H1 (cell line): ENCODE measurements at regions not wholly inside any gene's neighbourhood (a gene's known extent, or its start where the extent isn't known, plus 50 kb on each side); places are given as distances from the start of the nearest gene placed in this dataset.

ENCODE experiments used
- CTCF ChIA-PET: fragments of 300-600 bp; sonication (Branson Sonifier 250); formaldehyde crosslinking; loops from one replicate; lab custom pipeline; 2021; ENCODE audit not compliant: partially characterized antibody; lab: Charles Lee
- POLR2A ChIA-PET: fragments of 300-600 bp; sonication (Branson Sonifier 250); formaldehyde crosslinking; loops from one replicate; lab custom pipeline; 2021; ENCODE audit warnings: inconsistent platforms; ENCODE audit not compliant: partially characterized antibody; lab: Charles Lee
- DNase-seq, 2 experiments: peaks; one replicate each; pipeline versions ENCODE4 v3.0.0 to v3.0.0-alpha.2; 2010 to 2022; ENCODE audit warnings: low spot score in 2 of 2, low read depth in 1 of 2, mixed read lengths in 1 of 2
- FAIRE-seq: peaks from 2 replicates; lab custom pipeline; 2011; peaks lifted over from hg19 to GRCh38; lab: Jason Lieb, UNC
- H2AFZ ChIP-seq: 2 replicates; pipeline ENCODE4 v1.8.1; 2012; ENCODE audit warnings: low read length, inconsistent platforms
- H2AK5ac ChIP-seq: 2 replicates; pipeline ENCODE4 v1.6.1; 2013; ENCODE audit warnings: low read depth, low read length
- H2BK120ac ChIP-seq: replicated peaks from 2 replicates; pipeline ENCODE3; 2013; ENCODE audit warnings: low read depth, low read length, inconsistent platforms
- H2BK12ac ChIP-seq: 2 replicates; pipeline ENCODE4 v1.6.1; 2013; ENCODE audit warnings: low read depth, low read length
- H2BK15ac ChIP-seq: 2 replicates; pipeline ENCODE4 v1.6.1; 2013; ENCODE audit warnings: low read length
- H2BK20ac ChIP-seq: 2 replicates; pipeline ENCODE4 v1.6.1; 2013; ENCODE audit warnings: low read length
- H2BK5ac ChIP-seq: 2 replicates; pipeline ENCODE4 v1.6.1; 2013; ENCODE audit warnings: low read depth, low read length
- H3K14ac ChIP-seq: 2 replicates; pipeline ENCODE4 v1.6.1; 2013; ENCODE audit warnings: inconsistent platforms; ENCODE audit not compliant: insufficient read length
- H3K18ac ChIP-seq: 2 replicates; pipeline ENCODE4 v1.6.1; 2013; ENCODE audit warnings: low read length; ENCODE audit errors: extremely low read depth
- H3K23ac ChIP-seq: 2 replicates; pipeline ENCODE4 v1.6.1; 2013; ENCODE audit warnings: inconsistent platforms; ENCODE audit not compliant: insufficient read length
- H3K23me2 ChIP-seq: 2 replicates; pipeline ENCODE4 v1.6.1; 2013; ENCODE audit warnings: low read depth, low read length
- H3K27ac ChIP-seq: 2 replicates; pipeline ENCODE4 v1.6.1; 2011; ENCODE audit warnings: low read depth, low read length, inconsistent platforms
- H3K27me3 ChIP-seq, 4 experiments: replicated peaks in 1 of 4; 1 replicate in 1 of 4; 2 replicates in 3 of 4; pipeline versions ENCODE4 v1.6.1 to v1.8.1; 2011 to 2013; ENCODE audit warnings: low read length in 3 of 4, mild to moderate bottlenecking in 3 of 4, inconsistent platforms in 2 of 4, mixed read lengths in 2 of 4, moderate library complexity in 1 of 4; ENCODE audit not compliant: control insufficient read depth in 3 of 4, insufficient read depth in 3 of 4; ENCODE audit errors: extremely low read depth in 1 of 4
- H3K36me3 ChIP-seq, 4 experiments: 2 replicates each; pipeline versions ENCODE4 v1.6.1 to v1.8.1; 2011 to 2013; ENCODE audit warnings: mild to moderate bottlenecking in 4 of 4, low read length in 3 of 4, moderate library complexity in 2 of 4, control low read depth in 1 of 4, inconsistent platforms in 1 of 4; ENCODE audit not compliant: insufficient read depth in 4 of 4, control insufficient read depth in 2 of 4
- H3K4ac ChIP-seq: replicated peaks from 2 replicates; pipeline ENCODE3; 2013; ENCODE audit warnings: low read length, low read depth, mixed read lengths, inconsistent platforms; ENCODE audit not compliant: insufficient read length
- H3K4me1 ChIP-seq, 4 experiments: replicated peaks in 1 of 4; 1 replicate in 1 of 4; 2 replicates in 3 of 4; pipeline versions ENCODE4 v1.6.1 to v1.8.1; 2011 to 2013; ENCODE audit warnings: low read length in 3 of 4, inconsistent platforms in 2 of 4, mixed read lengths in 1 of 4; ENCODE audit not compliant: insufficient read depth in 4 of 4, control insufficient read depth in 3 of 4
- H3K4me2 ChIP-seq, 2 experiments: 2 replicates each; pipeline versions ENCODE4 v1.6.1 to v1.8.1; 2011 to 2013; ENCODE audit warnings: low read depth in 2 of 2, low read length in 2 of 2, control low read depth in 1 of 2, inconsistent platforms in 1 of 2, mild to moderate bottlenecking in 1 of 2; ENCODE audit not compliant: insufficient read depth in 1 of 2
- H3K4me3 ChIP-seq, 4 experiments: fragments of 200-600, 300-600 bp in 1 of 4; sonication (generic), shearing (Covaris generic), sonication (Bioruptor Twin) in 1 of 4; 2 replicates each; pipeline versions ENCODE4 v1.5.1 to v1.8.1; 2011 to 2016; ENCODE audit warnings: low read length in 4 of 4, low read depth in 3 of 4, control low read depth in 2 of 4, inconsistent platforms in 2 of 4, mild to moderate bottlenecking in 2 of 4, mixed read lengths in 1 of 4, moderate library complexity in 1 of 4; ENCODE audit not compliant: insufficient read depth in 2 of 4; ENCODE audit errors: extremely low read depth in 1 of 4
- H3K56ac ChIP-seq: replicated peaks from 2 replicates; pipeline ENCODE3; 2013; ENCODE audit warnings: low read depth, mild to moderate bottlenecking, mixed read lengths, low read length, inconsistent platforms; ENCODE audit not compliant: insufficient read length
- H3K79me1 ChIP-seq: 2 replicates; pipeline ENCODE4 v1.6.1; 2013; ENCODE audit warnings: low read depth, low read length, control low read depth
- H3K79me2 ChIP-seq, 2 experiments: 2 replicates each; pipeline versions ENCODE4 v1.6.1 to v1.8.1; 2012 to 2013; ENCODE audit warnings: low read length in 2 of 2, mild to moderate bottlenecking in 2 of 2, inconsistent platforms in 1 of 2; ENCODE audit not compliant: insufficient read depth in 2 of 2, control insufficient read depth in 1 of 2
- H3K9ac ChIP-seq, 4 experiments: replicated peaks in 1 of 4; 1 replicate in 1 of 4; 2 replicates in 3 of 4; pipeline versions ENCODE4 v1.6.1 to v1.8.1; 2011 to 2013; ENCODE audit warnings: low read depth in 3 of 4, low read length in 3 of 4, control low read depth in 2 of 4, mild to moderate bottlenecking in 2 of 4, moderate library complexity in 2 of 4, inconsistent platforms in 1 of 4; ENCODE audit errors: extremely low read depth in 1 of 4
- H3K9me3 ChIP-seq, 2 experiments: 2 replicates each; pipeline versions ENCODE4 v1.6.1 to v1.8.1; 2012 to 2013; ENCODE audit warnings: mild to moderate bottlenecking in 2 of 2, moderate library complexity in 2 of 2, control low read depth in 1 of 2, inconsistent platforms in 1 of 2, low read depth in 1 of 2, low read length in 1 of 2, mixed read lengths in 1 of 2; ENCODE audit not compliant: insufficient read depth in 2 of 2
- H4K20me1 ChIP-seq, 2 experiments: replicated peaks in 1 of 2; 2 replicates each; pipeline versions ENCODE3 to v1.8.1; 2011 to 2013; ENCODE audit warnings: inconsistent platforms in 2 of 2, low read length in 2 of 2, mild to moderate bottlenecking in 1 of 2; ENCODE audit not compliant: insufficient read depth in 2 of 2, control insufficient read depth in 1 of 2
- H4K5ac ChIP-seq: 2 replicates; pipeline ENCODE4 v1.6.1; 2013; ENCODE audit warnings: low read length, low read depth, mixed read lengths, inconsistent platforms; ENCODE audit not compliant: insufficient read length
- H4K8ac ChIP-seq: 2 replicates; pipeline ENCODE4 v1.8.0; 2013; ENCODE audit warnings: mild to moderate bottlenecking, moderate library complexity, low read length, inconsistent platforms; ENCODE audit not compliant: insufficient read depth; ENCODE audit errors: extremely low read depth
- H4K91ac ChIP-seq: replicated peaks from 2 replicates; pipeline ENCODE3; 2013; ENCODE audit warnings: low read length, mixed read lengths, inconsistent platforms; ENCODE audit not compliant: insufficient read length
- CTCF ChIP-seq, 3 experiments: IDR thresholded peaks; 1 replicate in 2 of 3; 2 replicates in 1 of 3; pipeline versions ENCODE4 v1.5.1 to v1.6.1; 2011; ENCODE audit warnings: low read length in 3 of 3, mild to moderate bottlenecking in 3 of 3, inconsistent platforms in 2 of 3, low read depth in 1 of 3, moderate library complexity in 1 of 3; ENCODE audit not compliant: insufficient read depth in 1 of 3; ENCODE audit errors: control extremely low read depth in 1 of 3
- MAX ChIP-seq: IDR thresholded peaks from 2 replicates; pipeline ENCODE4 v1.6.1; 2012; ENCODE audit warnings: inconsistent platforms
- RAD21 ChIP-seq, 2 experiments: IDR thresholded peaks in 1 of 2; conservative IDR thresholded peaks in 1 of 2; 2 replicates each; pipeline ENCODE4 v1.6.1; 2011; ENCODE audit warnings: low read depth in 2 of 2, low read length in 2 of 2, improper control_type of control experiment in 1 of 2, inconsistent platforms in 1 of 2, mild to moderate bottlenecking in 1 of 2, moderate library complexity in 1 of 2
- RXRA ChIP-seq: IDR thresholded peaks from 2 replicates; pipeline ENCODE4 v1.6.1; 2011; ENCODE audit warnings: low read depth, mild to moderate bottlenecking, low read length, moderate library complexity; ENCODE audit not compliant: insufficient read depth
- SP2 ChIP-seq: IDR thresholded peaks from 2 replicates; pipeline ENCODE4 v1.6.1; 2012; ENCODE audit warnings: mild to moderate bottlenecking, low read length, inconsistent platforms
- WGBS, 2 experiments: shearing (Covaris generic) in 1 of 2; methylation state at CpG; one replicate each; pipeline versions ENCODE4 v1.1.6 to v1.1.7; 2013 to 2015; ENCODE audit warnings: low lambda C conversion rate in 2 of 2, mixed read lengths in 2 of 2, inconsistent platforms in 1 of 2, low coverage in 1 of 2, missing lambda C conversion rate in 1 of 2; ENCODE audit not compliant: insufficient replicate concordance in 2 of 2, insufficient coverage in 1 of 2, insufficient read length in 1 of 2; ENCODE audit errors: extremely low coverage in 1 of 2, missing lambda C conversion rate in 1 of 2; 5-methylcytosine and 5-hydroxymethylcytosine counted together

- Histone ChIP-seq H3K14ac (no peak overlapping the region), H3K79me2 (no peaks in the 10 kb centered on the region), H2BK12ac (no peak overlapping the region), H3K4me3 (no peak overlapping the region), H2AFZ (no peak overlapping the region), H4K20me1 (no peaks in the 10 kb centered on the region), H2AK5ac (no peak overlapping the region), H3K79me1 (no peaks in the 10 kb centered on the region), H2BK15ac (no peak overlapping the region), H3K18ac (no peak overlapping the region), H3K9me3 (no peaks in the 10 kb centered on the region), H3K27me3 (no peaks in the 10 kb centered on the region), H3K4ac (no peak overlapping the region), H3K27ac (no peak overlapping the region), H4K5ac (no peak overlapping the region), H3K23ac (no peak overlapping the region), H2BK120ac (no peak overlapping the region), H4K91ac (no peak overlapping the region), H3K4me2 (no peak overlapping the region), H4K8ac (no peak overlapping the region), H2BK5ac (no peak overlapping the region), H3K56ac (no peak overlapping the region), H3K9ac (no peak overlapping the region), H3K36me3 (no peaks in the 10 kb centered on the region), H3K23me2 (no peaks in the 10 kb centered on the region), H3K4me1 (no peaks in the 10 kb centered on the region), H2BK20ac (no peak overlapping the region)
- TF ChIP-seq RAD21 (IDR thresholded peaks at IDR 0.05 in 1 of 2, conservative IDR thresholded peaks at IDR 0.05 in 1 of 2; ENCODE audit: low read depth in 2 of 2, low read length in 2 of 2) (peak; percentile 25 to 33; a peak in 3 of 4 replicates), SP2 (no peak), RXRA (no peak), CTCF (IDR thresholded peaks at IDR 0.05; ENCODE audit: control extremely low read depth in 1 of 3, insufficient read depth in 1 of 3, low read depth in 1 of 3, low read length in 3 of 3) (peak in 1 of 3 experiments; percentile 29; a peak in 2 of 4 replicates), MAX (no peak)
- ChIA-PET POLR2A (no interaction called here), CTCF (interaction anchor here (0.6 kb wide), 1 partner anchor 20 kb away, joined by 4 read pairs; no protein-coding TSS in a partner anchor)
- 74% methylated on average over 6 of the region's 6 CpGs; no CpG with 5 or more reads in 1 of the 2 experiments for WGBS, 2 experiments
- no peak for DNase-seq
- no peak for FAIRE-seq
Observed at GRCh38 chrX:83008415-83008814, 499.7 kb upstream of the POU3F4 start.
